ENCODE measurements at regions not wholly inside any gene's neighbourhood (a gene's known extent, or its start where the extent isn't known, plus 50 kb on each side); places are given as distances from the start of the nearest gene placed in this dataset.

- TF ChIP-seq RFX5 (IDR thresholded peaks at IDR 0.05; ENCODE audit: borderline replicate concordance, low read depth, low read length): no peak
- no peak for TF ChIP-seq RBBP5 (IDR thresholded peaks at IDR 0.05; ENCODE audit: borderline replicate concordance, low read depth, low read length)
- TF ChIP-seq RXRA (IDR thresholded peaks at IDR 0.05; ENCODE audit: insufficient read depth, low read depth, low read length): no peak
- TF ChIP-seq JUND (IDR thresholded peaks at IDR 0.05; ENCODE audit: low read length): no peak
- no peak for TF ChIP-seq SIRT6 (IDR thresholded peaks at IDR 0.05; ENCODE audit: low read length)
- no peak for TF ChIP-seq BACH1 (IDR thresholded peaks at IDR 0.05; ENCODE audit: low read length)
- no peak for TF ChIP-seq NANOG (IDR thresholded peaks at IDR 0.05; ENCODE audit: insufficient read depth, low read depth, low read length, poor library complexity, severe bottlenecking)
- no peak for TF ChIP-seq CHD2 (IDR thresholded peaks at IDR 0.05; ENCODE audit: low read length)
Measured at GRCh38 chr18:55840601-55841170, 252.7 kb upstream of the TCF4 start (continued).

Data from H1 (cell line).